H1 (cell line): ENCODE measurements at regions not wholly inside any gene's neighbourhood (a gene's known extent, or its start where the extent isn't known, plus 50 kb on each side); places are given as distances from the start of the nearest gene placed in this dataset.

Source experiments
- CTCF ChIA-PET: fragments of 300-600 bp; sonication (Branson Sonifier 250); formaldehyde crosslinking; loops from one replicate; lab custom pipeline; 2021; ENCODE audit not compliant: partially characterized antibody; lab: Charles Lee
- POLR2A ChIA-PET: fragments of 300-600 bp; sonication (Branson Sonifier 250); formaldehyde crosslinking; loops from one replicate; lab custom pipeline; 2021; ENCODE audit warnings: inconsistent platforms; ENCODE audit not compliant: partially characterized antibody; lab: Charles Lee
- DNase-seq, 2 experiments: peaks; one replicate each; pipeline versions ENCODE4 v3.0.0 to v3.0.0-alpha.2; 2010 to 2022; ENCODE audit warnings: low spot score in 2 of 2, low read depth in 1 of 2, mixed read lengths in 1 of 2
- FAIRE-seq: peaks from 2 replicates; lab custom pipeline; 2011; peaks lifted over from hg19 to GRCh38; lab: Jason Lieb, UNC
- H2AFZ ChIP-seq: 2 replicates; pipeline ENCODE4 v1.8.1; 2012; ENCODE audit warnings: low read length, inconsistent platforms
- H2AK5ac ChIP-seq: 2 replicates; pipeline ENCODE4 v1.6.1; 2013; ENCODE audit warnings: low read depth, low read length
- H2BK120ac ChIP-seq: replicated peaks from 2 replicates; pipeline ENCODE3; 2013; ENCODE audit warnings: low read depth, low read length, inconsistent platforms
- H2BK12ac ChIP-seq: 2 replicates; pipeline ENCODE4 v1.6.1; 2013; ENCODE audit warnings: low read depth, low read length
- H2BK15ac ChIP-seq: 2 replicates; pipeline ENCODE4 v1.6.1; 2013; ENCODE audit warnings: low read length
- H2BK20ac ChIP-seq: 2 replicates; pipeline ENCODE4 v1.6.1; 2013; ENCODE audit warnings: low read length
- H2BK5ac ChIP-seq: 2 replicates; pipeline ENCODE4 v1.6.1; 2013; ENCODE audit warnings: low read depth, low read length
- H3K14ac ChIP-seq: 2 replicates; pipeline ENCODE4 v1.6.1; 2013; ENCODE audit warnings: inconsistent platforms; ENCODE audit not compliant: insufficient read length
- H3K18ac ChIP-seq: 2 replicates; pipeline ENCODE4 v1.6.1; 2013; ENCODE audit warnings: low read length; ENCODE audit errors: extremely low read depth
- H3K23ac ChIP-seq: 2 replicates; pipeline ENCODE4 v1.6.1; 2013; ENCODE audit warnings: inconsistent platforms; ENCODE audit not compliant: insufficient read length
- H3K23me2 ChIP-seq: 2 replicates; pipeline ENCODE4 v1.6.1; 2013; ENCODE audit warnings: low read depth, low read length
- H3K27ac ChIP-seq: 2 replicates; pipeline ENCODE4 v1.6.1; 2011; ENCODE audit warnings: low read depth, low read length, inconsistent platforms
- H3K27me3 ChIP-seq, 4 experiments: replicated peaks in 1 of 4; 1 replicate in 1 of 4; 2 replicates in 3 of 4; pipeline versions ENCODE4 v1.6.1 to v1.8.1; 2011 to 2013; ENCODE audit warnings: low read length in 3 of 4, mild to moderate bottlenecking in 3 of 4, inconsistent platforms in 2 of 4, mixed read lengths in 2 of 4, moderate library complexity in 1 of 4; ENCODE audit not compliant: control insufficient read depth in 3 of 4, insufficient read depth in 3 of 4; ENCODE audit errors: extremely low read depth in 1 of 4
- H3K36me3 ChIP-seq, 4 experiments: 2 replicates each; pipeline versions ENCODE4 v1.6.1 to v1.8.1; 2011 to 2013; ENCODE audit warnings: mild to moderate bottlenecking in 4 of 4, low read length in 3 of 4, moderate library complexity in 2 of 4, control low read depth in 1 of 4, inconsistent platforms in 1 of 4; ENCODE audit not compliant: insufficient read depth in 4 of 4, control insufficient read depth in 2 of 4
- H3K4ac ChIP-seq: replicated peaks from 2 replicates; pipeline ENCODE3; 2013; ENCODE audit warnings: low read length, low read depth, mixed read lengths, inconsistent platforms; ENCODE audit not compliant: insufficient read length
- H3K4me1 ChIP-seq, 4 experiments: replicated peaks in 1 of 4; 1 replicate in 1 of 4; 2 replicates in 3 of 4; pipeline versions ENCODE4 v1.6.1 to v1.8.1; 2011 to 2013; ENCODE audit warnings: low read length in 3 of 4, inconsistent platforms in 2 of 4, mixed read lengths in 1 of 4; ENCODE audit not compliant: insufficient read depth in 4 of 4, control insufficient read depth in 3 of 4
- H3K4me2 ChIP-seq, 2 experiments: 2 replicates each; pipeline versions ENCODE4 v1.6.1 to v1.8.1; 2011 to 2013; ENCODE audit warnings: low read depth in 2 of 2, low read length in 2 of 2, control low read depth in 1 of 2, inconsistent platforms in 1 of 2, mild to moderate bottlenecking in 1 of 2; ENCODE audit not compliant: insufficient read depth in 1 of 2
- H3K4me3 ChIP-seq, 4 experiments: fragments of 200-600, 300-600 bp in 1 of 4; sonication (generic), shearing (Covaris generic), sonication (Bioruptor Twin) in 1 of 4; 2 replicates each; pipeline versions ENCODE4 v1.5.1 to v1.8.1; 2011 to 2016; ENCODE audit warnings: low read length in 4 of 4, low read depth in 3 of 4, control low read depth in 2 of 4, inconsistent platforms in 2 of 4, mild to moderate bottlenecking in 2 of 4, mixed read lengths in 1 of 4, moderate library complexity in 1 of 4; ENCODE audit not compliant: insufficient read depth in 2 of 4; ENCODE audit errors: extremely low read depth in 1 of 4
- H3K56ac ChIP-seq: replicated peaks from 2 replicates; pipeline ENCODE3; 2013; ENCODE audit warnings: low read depth, mild to moderate bottlenecking, mixed read lengths, low read length, inconsistent platforms; ENCODE audit not compliant: insufficient read length
- H3K79me1 ChIP-seq: 2 replicates; pipeline ENCODE4 v1.6.1; 2013; ENCODE audit warnings: low read depth, low read length, control low read depth
- H3K79me2 ChIP-seq, 2 experiments: 2 replicates each; pipeline versions ENCODE4 v1.6.1 to v1.8.1; 2012 to 2013; ENCODE audit warnings: low read length in 2 of 2, mild to moderate bottlenecking in 2 of 2, inconsistent platforms in 1 of 2; ENCODE audit not compliant: insufficient read depth in 2 of 2, control insufficient read depth in 1 of 2
- H3K9ac ChIP-seq, 4 experiments: replicated peaks in 1 of 4; 1 replicate in 1 of 4; 2 replicates in 3 of 4; pipeline versions ENCODE4 v1.6.1 to v1.8.1; 2011 to 2013; ENCODE audit warnings: low read depth in 3 of 4, low read length in 3 of 4, control low read depth in 2 of 4, mild to moderate bottlenecking in 2 of 4, moderate library complexity in 2 of 4, inconsistent platforms in 1 of 4; ENCODE audit errors: extremely low read depth in 1 of 4
- H3K9me3 ChIP-seq, 2 experiments: 2 replicates each; pipeline versions ENCODE4 v1.6.1 to v1.8.1; 2012 to 2013; ENCODE audit warnings: mild to moderate bottlenecking in 2 of 2, moderate library complexity in 2 of 2, control low read depth in 1 of 2, inconsistent platforms in 1 of 2, low read depth in 1 of 2, low read length in 1 of 2, mixed read lengths in 1 of 2; ENCODE audit not compliant: insufficient read depth in 2 of 2
- H4K20me1 ChIP-seq, 2 experiments: replicated peaks in 1 of 2; 2 replicates each; pipeline versions ENCODE3 to v1.8.1; 2011 to 2013; ENCODE audit warnings: inconsistent platforms in 2 of 2, low read length in 2 of 2, mild to moderate bottlenecking in 1 of 2; ENCODE audit not compliant: insufficient read depth in 2 of 2, control insufficient read depth in 1 of 2
- H4K5ac ChIP-seq: 2 replicates; pipeline ENCODE4 v1.6.1; 2013; ENCODE audit warnings: low read length, low read depth, mixed read lengths, inconsistent platforms; ENCODE audit not compliant: insufficient read length
- H4K8ac ChIP-seq: 2 replicates; pipeline ENCODE4 v1.8.0; 2013; ENCODE audit warnings: mild to moderate bottlenecking, moderate library complexity, low read length, inconsistent platforms; ENCODE audit not compliant: insufficient read depth; ENCODE audit errors: extremely low read depth
- H4K91ac ChIP-seq: replicated peaks from 2 replicates; pipeline ENCODE3; 2013; ENCODE audit warnings: low read length, mixed read lengths, inconsistent platforms; ENCODE audit not compliant: insufficient read length
- BACH1 ChIP-seq: IDR thresholded peaks from 2 replicates; pipeline ENCODE4 v1.6.1; 2012; ENCODE audit warnings: low read length, improper control_type of control experiment
- CBX5 ChIP-seq: fragments of 300-800, 300-1000 bp; sonication (generic); IDR thresholded peaks from 2 replicates; pipeline ENCODE4 v1.7.1; 2016; ENCODE audit warnings: antibody characterized with exemption, low read length, low read depth
- EP300 ChIP-seq, 2 experiments: IDR thresholded peaks; 1 replicate in 1 of 2; 2 replicates in 1 of 2; pipeline ENCODE4 v1.6.1; 2011 to 2012; ENCODE audit warnings: low read depth in 2 of 2, low read length in 2 of 2, mild to moderate bottlenecking in 2 of 2, borderline replicate concordance in 1 of 2, inconsistent platforms in 1 of 2, moderate library complexity in 1 of 2
- GABPA ChIP-seq: IDR thresholded peaks from 2 replicates; pipeline ENCODE4 v1.6.1; 2011; ENCODE audit warnings: mild to moderate bottlenecking, low read length, moderate library complexity, borderline replicate concordance; ENCODE audit not compliant: insufficient read depth
- RXRA ChIP-seq: IDR thresholded peaks from 2 replicates; pipeline ENCODE4 v1.6.1; 2011; ENCODE audit warnings: low read depth, mild to moderate bottlenecking, low read length, moderate library complexity; ENCODE audit not compliant: insufficient read depth
- SUZ12 ChIP-seq: fragments of 200-600 bp; sonication (generic); IDR thresholded peaks from 2 replicates; pipeline ENCODE4 v1.6.1; 2012; ENCODE audit warnings: mild to moderate bottlenecking, inconsistent platforms, low read length, moderate library complexity, mixed read lengths
- WGBS, 2 experiments: shearing (Covaris generic) in 1 of 2; methylation state at CpG; one replicate each; pipeline versions ENCODE4 v1.1.6 to v1.1.7; 2013 to 2015; ENCODE audit warnings: low lambda C conversion rate in 2 of 2, mixed read lengths in 2 of 2, inconsistent platforms in 1 of 2, low coverage in 1 of 2, missing lambda C conversion rate in 1 of 2; ENCODE audit not compliant: insufficient replicate concordance in 2 of 2, insufficient coverage in 1 of 2, insufficient read length in 1 of 2; ENCODE audit errors: extremely low coverage in 1 of 2, missing lambda C conversion rate in 1 of 2; 5-methylcytosine and 5-hydroxymethylcytosine counted together

DNA sequence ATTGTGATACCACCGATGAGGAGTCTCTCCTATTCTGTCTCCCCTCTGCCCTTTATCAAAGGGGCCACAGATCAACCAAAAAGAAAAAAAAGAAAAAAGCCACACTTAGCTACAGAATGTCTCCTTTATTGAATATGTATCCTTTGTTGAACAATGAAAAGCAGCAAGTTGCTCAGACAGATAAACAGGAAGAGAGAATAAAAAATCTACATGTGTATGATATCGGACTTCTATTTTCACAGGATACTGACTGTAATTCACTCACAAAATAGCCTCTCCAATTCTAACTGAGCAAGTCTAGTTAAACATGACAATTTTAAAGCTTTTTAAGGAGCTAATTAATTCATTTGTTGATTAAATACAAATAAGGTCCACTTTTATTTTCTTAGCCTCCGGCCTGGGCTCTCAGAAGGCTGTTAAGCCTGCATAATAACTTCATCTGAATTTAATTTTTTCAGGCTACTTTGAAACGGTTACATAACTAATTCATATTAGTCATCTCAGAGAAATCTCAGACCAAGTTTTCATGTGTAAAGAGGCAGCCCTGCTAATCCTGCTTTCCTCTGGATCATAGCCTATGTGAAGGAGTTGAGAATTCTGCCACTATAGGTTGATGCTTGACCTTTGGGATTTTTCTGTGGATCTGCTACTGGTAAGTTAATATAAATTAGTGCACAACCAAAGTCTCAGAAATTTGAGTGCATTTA, 304.1 kb upstream of the NR5A2 start:
- no peaks in the 10 kb centered on the region for H3K27me3 ChIP-seq
- no peak for FAIRE-seq
- no peaks in the 10 kb centered on the region for H4K20me1 ChIP-seq
- no peak overlapping the region for H3K4ac ChIP-seq
- H3K14ac ChIP-seq: no peak overlapping the region
- H2BK12ac ChIP-seq: no peak overlapping the region
- no peak for TF ChIP-seq CBX5
- TF ChIP-seq SUZ12: no peak
- TF ChIP-seq BACH1: no peak
- TF ChIP-seq GABPA: no peak
- TF ChIP-seq RXRA: no peak
- no peak for TF ChIP-seq EP300 (IDR thresholded peaks at IDR 0.05; ENCODE audit: borderline replicate concordance in 1 of 2, low read depth in 2 of 2, low read length in 2 of 2)
- no peak overlapping the region for H2BK15ac ChIP-seq
- no peak overlapping the region for H3K27ac ChIP-seq
- no peak overlapping the region for H3K23ac ChIP-seq
- no peak overlapping the region for H3K9ac ChIP-seq
- no peaks in the 10 kb centered on the region for H3K79me1 ChIP-seq
- no peak overlapping the region for H4K91ac ChIP-seq
- H2AK5ac ChIP-seq: no peak overlapping the region
- no peak overlapping the region for H3K4me2 ChIP-seq
- no peaks in the 10 kb centered on the region for H3K4me1 ChIP-seq
- no peak overlapping the region for H4K5ac ChIP-seq
- WGBS, 2 experiments: 89% methylated on average over 4 of the region's 4 CpGs; no CpG with 5 or more reads in 1 of the 2 experiments
- no peaks in the 10 kb centered on the region for H3K79me2 ChIP-seq
- ChIA-PET CTCF (interaction anchor here (0.6 kb wide), 1 partner anchor 371 kb away, joined by 3 read pairs; no protein-coding TSS in a partner anchor), POLR2A (no interaction called here)
- H2BK120ac ChIP-seq: no peak overlapping the region
- no peaks in the 10 kb centered on the region for H3K36me3 ChIP-seq
- no peak overlapping the region for H2AFZ ChIP-seq
- no peak overlapping the region for H3K4me3 ChIP-seq
- no peak for DNase-seq
- H2BK5ac ChIP-seq: no peak overlapping the region
- no peak overlapping the region for H3K18ac ChIP-seq
- no peaks in the 10 kb centered on the region for H3K9me3 ChIP-seq
- no peaks in the 10 kb centered on the region for H3K23me2 ChIP-seq
- no peak overlapping the region for H2BK20ac ChIP-seq
- H3K56ac ChIP-seq: no peak overlapping the region
- H4K8ac ChIP-seq: no peak overlapping the region
